Neural cell (in vitro differentiated cells): ENCODE measurements at regions not wholly inside any gene's neighbourhood (a gene's known extent, or its start where the extent isn't known, plus 50 kb on each side); places are given as distances from the start of the nearest gene placed in this dataset.

ENCODE experiments used
- H2AFZ ChIP-seq: fragments of 200-600, 300-800 bp; sonication (generic), shearing (Covaris generic); 2 replicates; pipeline ENCODE4 v1.6.0; 2014; ENCODE audit warnings: low read depth, mild to moderate bottlenecking, antibody characterized with exemption, low read length, moderate library complexity
- H3F3A ChIP-seq: fragments of 200-600 bp; shearing (Covaris generic); 2 replicates; pipeline ENCODE4 v1.6.1; 2016; ENCODE audit warnings: mild to moderate bottlenecking, moderate library complexity, mixed read lengths, antibody characterized with exemption, low read length; ENCODE audit not compliant: insufficient read depth, poor library complexity, severe bottlenecking
- H3K27ac ChIP-seq: fragments of 200-600, 300-800 bp; sonication (generic), shearing (Covaris generic); 2 replicates; pipeline ENCODE4 v1.5.1; 2014; ENCODE audit warnings: mild to moderate bottlenecking, low read length, moderate library complexity
- H3K27me3 ChIP-seq: fragments of 300-800, 200-600 bp; sonication (generic), shearing (Covaris generic); 2 replicates; pipeline ENCODE4 v1.6.0; 2014; ENCODE audit warnings: mild to moderate bottlenecking, low read depth, low read length, moderate library complexity; ENCODE audit not compliant: insufficient read depth
- H3K36me3 ChIP-seq: fragments of 300-800, 200-600 bp; sonication (generic), shearing (Covaris generic); 2 replicates; pipeline ENCODE4 v1.5.1; 2014; ENCODE audit warnings: mild to moderate bottlenecking, antibody characterized with exemption, low read length, moderate library complexity; ENCODE audit not compliant: insufficient read depth
- H3K4me2 ChIP-seq: fragments of 300-800, 200-600 bp; sonication (generic), shearing (Covaris generic); 2 replicates; pipeline ENCODE4 v1.6.0; 2014; ENCODE audit warnings: mild to moderate bottlenecking, low read length
- H3K4me3 ChIP-seq: fragments of 300-800, 200-600 bp; sonication (generic), shearing (Covaris generic); 2 replicates; pipeline ENCODE4 v1.5.1; 2014; ENCODE audit warnings: mild to moderate bottlenecking, low read length, moderate library complexity
- H3K79me2 ChIP-seq: fragments of 200-600 bp; shearing (Covaris generic); replicated peaks from 2 replicates; pipeline ENCODE4 v1.6.0; 2014; ENCODE audit warnings: mild to moderate bottlenecking, low read length, moderate library complexity; ENCODE audit not compliant: insufficient read depth
- H3K9ac ChIP-seq: fragments of 300-800, 200-600 bp; sonication (generic), shearing (Covaris generic); 2 replicates; pipeline ENCODE4 v1.6.1; 2016; ENCODE audit warnings: mild to moderate bottlenecking, low read length, mixed read lengths
- H3K9me2 ChIP-seq: fragments of 200-600 bp; shearing (Covaris generic); 2 replicates; pipeline ENCODE4 v1.6.1; 2016; ENCODE audit warnings: mild to moderate bottlenecking, low read length, mixed read lengths; ENCODE audit not compliant: insufficient read depth
- H3K9me3 ChIP-seq: fragments of 200-600, 300-800 bp; sonication (generic), shearing (Covaris generic); 2 replicates; pipeline ENCODE4 v1.6.1; 2016; ENCODE audit warnings: mild to moderate bottlenecking, mixed run types, low read length, moderate library complexity, mixed read lengths
- H4K20me1 ChIP-seq: fragments of 200-600 bp; shearing (Covaris generic); 2 replicates; pipeline ENCODE4 v1.6.1; 2016; ENCODE audit warnings: mild to moderate bottlenecking, mixed run types; ENCODE audit not compliant: insufficient read depth
- CTCF ChIP-seq: fragments of 450-650 bp; IDR thresholded peaks from 2 replicates; pipeline ENCODE4 v1.5.1; 2014; ENCODE audit warnings: antibody characterized with exemption, mild to moderate bottlenecking, moderate library complexity; ENCODE audit not compliant: poor library complexity, severe bottlenecking
- EP300 ChIP-seq: fragments of 450-650 bp; conservative IDR thresholded peaks from 2 replicates; pipeline ENCODE4 v1.6.1; 2014; ENCODE audit warnings: antibody characterized with exemption, mild to moderate bottlenecking, moderate library complexity; ENCODE audit not compliant: poor library complexity, severe bottlenecking
- EZH2 ChIP-seq: fragments of 200-600, 300-800 bp; shearing (Covaris generic), sonication (generic); IDR thresholded peaks from 2 replicates; pipeline ENCODE4 v1.6.1; 2014; ENCODE audit warnings: antibody characterized with exemption, low read length, borderline replicate concordance, mild to moderate bottlenecking; ENCODE audit not compliant: insufficient read depth, poor library complexity, severe bottlenecking
- MXI1 ChIP-seq: fragments of 450-650 bp; conservative IDR thresholded peaks from 2 replicates; pipeline ENCODE4 v1.6.1; 2014; ENCODE audit warnings: antibody characterized with exemption, mild to moderate bottlenecking; ENCODE audit not compliant: poor library complexity, severe bottlenecking
- POLR2AphosphoS5 ChIP-seq: IDR thresholded peaks from 2 replicates; pipeline ENCODE4 v1.6.1; 2012
- RAD21 ChIP-seq: fragments of 450-650 bp; conservative IDR thresholded peaks from 2 replicates; pipeline ENCODE4 v1.6.1; 2014; ENCODE audit warnings: antibody characterized with exemption, mild to moderate bottlenecking, moderate library complexity
- REST ChIP-seq: IDR thresholded peaks from 2 replicates; pipeline ENCODE4 v1.6.1; 2012; ENCODE audit warnings: borderline replicate concordance
- SMC3 ChIP-seq: fragments of 450-650 bp; conservative IDR thresholded peaks from 2 replicates; pipeline ENCODE4 v1.6.1; 2014; ENCODE audit warnings: antibody characterized with exemption, mild to moderate bottlenecking, moderate library complexity; ENCODE audit not compliant: poor library complexity
- TAF1 ChIP-seq: IDR thresholded peaks from 2 replicates; pipeline ENCODE4 v1.6.1; 2012; ENCODE audit warnings: low read depth

GRCh38 chr4:11228530-11228929, 200.2 kb downstream of the HS3ST1 start:
- Histone ChIP-seq H4K20me1 (no peaks in the 10 kb centered on the region), H3K9me3 (no peaks in the 10 kb centered on the region), H3K4me2 (no peak overlapping the region), H3K9me2 (no peaks in the 10 kb centered on the region), H3K79me2 (no peaks in the 10 kb centered on the region), H3K4me3 (no peak overlapping the region), H3K9ac (no peak overlapping the region), H2AFZ (no peak overlapping the region), H3F3A (no peaks in the 10 kb centered on the region), H3K27me3 (no peaks in the 10 kb centered on the region), H3K27ac (no peak overlapping the region), H3K36me3 (no peaks in the 10 kb centered on the region)
- no peak for TF ChIP-seq SMC3
- no peak for TF ChIP-seq RAD21
- TF ChIP-seq POLR2AphosphoS5, result no peak
- TF ChIP-seq MXI1, result no peak
- no peak for TF ChIP-seq EZH2
- no peak for TF ChIP-seq EP300
- TF ChIP-seq REST, result no peak
- no peak for TF ChIP-seq TAF1
- TF ChIP-seq CTCF, result no peak

- Histone ChIP-seq H3K27me3 (no peaks in the 10 kb centered on the region), H3K9me2 (no peaks in the 10 kb centered on the region), H3F3A (no peaks in the 10 kb centered on the region), H2AFZ (no peak overlapping the region), H3K9me3 (no peaks in the 10 kb centered on the region), H3K4me3 (no peak overlapping the region), H3K27ac (no peak overlapping the region), H3K4me2 (no peak overlapping the region), H3K36me3 (no peaks in the 10 kb centered on the region), H3K79me2 (no peaks in the 10 kb centered on the region), H4K20me1 (no peaks in the 10 kb centered on the region), H3K9ac (no peak overlapping the region)
- TF ChIP-seq POLR2AphosphoS5 (no peak), REST (no peak)
These were observed 205.4 kb downstream of the HS3ST1 start for GRCh38 chr4:11223311-11223710.
